ENCODE measurements at regions not wholly inside any gene's neighbourhood (a gene's known extent, or its start where the extent isn't known, plus 50 kb on each side); places are given as distances from the start of the nearest gene placed in this dataset.

DNA sequence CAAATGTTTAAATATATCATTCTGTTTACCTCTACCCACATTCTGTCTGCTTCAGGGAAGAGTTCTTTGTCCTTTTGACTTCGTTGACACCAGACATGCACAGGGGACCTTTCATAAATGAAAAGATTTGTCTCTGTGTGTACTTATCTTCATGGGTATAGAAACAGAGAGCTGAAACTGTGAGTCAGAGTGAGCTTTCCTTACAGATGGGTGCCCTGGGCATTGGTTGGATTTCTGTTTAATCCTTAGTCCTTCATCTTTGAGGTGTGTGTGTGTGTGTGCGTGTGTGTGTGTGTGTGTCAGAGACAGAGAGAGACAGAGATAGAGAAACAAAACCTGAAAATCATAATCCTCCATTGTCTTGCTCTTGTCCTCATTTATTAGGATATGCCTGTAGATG is 517.4 kb downstream of the TUSC7 start:
- TF ChIP-seq, protein P1, sequence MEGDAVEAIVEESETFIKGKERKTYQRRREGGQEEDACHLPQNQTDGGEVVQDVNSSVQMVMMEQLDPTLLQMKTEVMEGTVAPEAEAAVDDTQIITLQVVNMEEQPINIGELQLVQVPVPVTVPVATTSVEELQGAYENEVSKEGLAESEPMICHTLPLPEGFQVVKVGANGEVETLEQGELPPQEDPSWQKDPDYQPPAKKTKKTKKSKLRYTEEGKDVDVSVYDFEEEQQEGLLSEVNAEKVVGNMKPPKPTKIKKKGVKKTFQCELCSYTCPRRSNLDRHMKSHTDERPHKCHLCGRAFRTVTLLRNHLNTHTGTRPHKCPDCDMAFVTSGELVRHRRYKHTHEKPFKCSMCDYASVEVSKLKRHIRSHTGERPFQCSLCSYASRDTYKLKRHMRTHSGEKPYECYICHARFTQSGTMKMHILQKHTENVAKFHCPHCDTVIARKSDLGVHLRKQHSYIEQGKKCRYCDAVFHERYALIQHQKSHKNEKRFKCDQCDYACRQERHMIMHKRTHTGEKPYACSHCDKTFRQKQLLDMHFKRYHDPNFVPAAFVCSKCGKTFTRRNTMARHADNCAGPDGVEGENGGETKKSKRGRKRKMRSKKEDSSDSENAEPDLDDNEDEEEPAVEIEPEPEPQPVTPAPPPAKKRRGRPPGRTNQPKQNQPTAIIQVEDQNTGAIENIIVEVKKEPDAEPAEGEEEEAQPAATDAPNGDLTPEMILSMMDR (IDR thresholded peaks at IDR 0.05): no peak
- TF ChIP-seq POLR2AphosphoS5 (IDR thresholded peaks at IDR 0.05): no peak
- TF ChIP-seq POLR2A (IDR thresholded peaks at IDR 0.05): no peak

Data from transverse colon (tissue), 4 donors.